ENCODE measurements at regions not wholly inside any gene's neighbourhood (a gene's known extent, or its start where the extent isn't known, plus 50 kb on each side); places are given as distances from the start of the nearest gene placed in this dataset.

- H3K9me3 Mint-ChIP-seq = peaks cover 3% of the 10 kb centered on the region
- no peaks in the 10 kb centered on the region for H3K27me3 Mint-ChIP-seq (ENCODE audit: low read depth)
- H3K27ac Mint-ChIP-seq (ENCODE audit: unreplicated experiment) = no peak overlapping the region
- H3K36me3 Mint-ChIP-seq (ENCODE audit: low read depth) = peaks cover 3% of the 10 kb centered on the region
- no peak for TF ChIP-seq CTCF (conservative IDR thresholded peaks at IDR 0.05)
- H3K4me1 Mint-ChIP-seq = peaks cover 12% of the 10 kb centered on the region
- no peak for DNase-seq (ENCODE audit: low read depth, low spot score)
- no peak overlapping the region for H3K4me3 Mint-ChIP-seq
These were observed 203.7 kb upstream of the RUNX1 start for GRCh38 chr21:35252831-35253230.

- Mint-ChIP-seq H3K9me3 (peaks cover 3% of the 10 kb centered on the region), H3K4me1 (peaks cover 4% of the 10 kb centered on the region), H3K27ac (ENCODE audit: unreplicated experiment) (no peak overlapping the region), H3K4me3 (no peak overlapping the region), H3K36me3 (ENCODE audit: low read depth) (peaks cover 3% of the 10 kb centered on the region), H3K27me3 (ENCODE audit: low read depth) (no peaks in the 10 kb centered on the region)
- TF ChIP-seq CTCF (conservative IDR thresholded peaks at IDR 0.05) = no peak
- no peak for DNase-seq (ENCODE audit: low read depth, low spot score)
These were observed 200.5 kb upstream of the RUNX1 start for GRCh38 chr21:35249636-35250035.

- Mint-ChIP-seq H3K36me3 (ENCODE audit: low read depth) (peaks cover 3% of the 10 kb centered on the region), H3K27me3 (ENCODE audit: low read depth) (no peaks in the 10 kb centered on the region), H3K27ac (ENCODE audit: unreplicated experiment) (no peak overlapping the region), H3K4me3 (no peak overlapping the region), H3K9me3 (peaks cover 3% of the 10 kb centered on the region), H3K4me1 (no peaks in the 10 kb centered on the region)
- no peak for TF ChIP-seq CTCF (conservative IDR thresholded peaks at IDR 0.05)
- no peak for DNase-seq (ENCODE audit: low read depth, low spot score)
These were observed 196.8 kb upstream of the RUNX1 start for GRCh38 chr21:35245879-35246278.

GRCh38 chr21:35244514-35244913 lies 195.4 kb upstream of the RUNX1 start:
- Mint-ChIP-seq H3K4me1 (peaks cover 12% of the 10 kb centered on the region), H3K9me3 (no peaks in the 10 kb centered on the region), H3K27ac (ENCODE audit: unreplicated experiment) (no peak overlapping the region), H3K36me3 (ENCODE audit: low read depth) (no peaks in the 10 kb centered on the region), H3K4me3 (no peak overlapping the region), H3K27me3 (ENCODE audit: low read depth) (no peaks in the 10 kb centered on the region)
- TF ChIP-seq CTCF (conservative IDR thresholded peaks at IDR 0.05) = no peak
- DNase-seq (ENCODE audit: low read depth, low spot score) = no peak

- H3K9me3 Mint-ChIP-seq = no peaks in the 10 kb centered on the region
- no peak for DNase-seq (ENCODE audit: low read depth, low spot score)
- H3K4me3 Mint-ChIP-seq = no peak overlapping the region
These were observed 194.1 kb upstream of the RUNX1 start for GRCh38 chr21:35243171-35243570.

More at GRCh38 chr21:35243171-35243570, 194.1 kb upstream of the RUNX1 start:
- Mint-ChIP-seq H3K4me1 (peaks cover 18% of the 10 kb centered on the region), H3K27me3 (ENCODE audit: low read depth) (peaks cover 2% of the 10 kb centered on the region), H3K27ac (ENCODE audit: unreplicated experiment) (no peak overlapping the region), H3K36me3 (ENCODE audit: low read depth) (no peaks in the 10 kb centered on the region)
- no peak for TF ChIP-seq CTCF (conservative IDR thresholded peaks at IDR 0.05)
